Cardiac septum (tissue), 1 donor: ENCODE measurements at regions not wholly inside any gene's neighbourhood (a gene's known extent, or its start where the extent isn't known, plus 50 kb on each side); places are given as distances from the start of the nearest gene placed in this dataset.

ENCODE experiments used
- DNase-seq: peaks from one replicate; pipeline ENCODE4 v3.0.0-alpha.2; 2020; ENCODE audit warnings: low spot score
- intact Hi-C: fragments of 100-400 bp; cut with DNase I; formaldehyde crosslinking; loops from one replicate; pipeline ENCODE4 v1.14.0; 2022
- donor health status: DM: no; HTN: no; CAD: no.

DNA sequence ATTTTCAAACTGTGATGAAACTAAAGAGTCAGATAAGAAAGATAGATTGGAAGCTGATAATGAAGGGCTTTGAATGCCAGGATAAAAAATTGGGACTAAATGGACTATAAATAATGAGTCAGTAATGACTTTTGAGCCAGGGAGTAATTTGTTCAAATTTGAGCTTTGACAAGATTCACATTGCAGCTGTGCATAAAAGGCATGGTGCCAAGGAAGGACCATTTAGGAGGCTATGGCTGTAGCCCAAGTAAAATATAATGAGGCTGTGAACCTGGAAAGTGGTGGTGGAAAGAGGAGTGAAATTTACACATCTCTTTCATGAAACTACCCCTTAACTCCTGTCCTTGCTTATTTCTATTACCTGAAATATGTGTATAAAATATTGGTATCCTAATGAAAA, 218.5 kb downstream of the SLC6A15 start:
- intact Hi-C loops, result no loop called here
- no peak for DNase-seq

DNA sequence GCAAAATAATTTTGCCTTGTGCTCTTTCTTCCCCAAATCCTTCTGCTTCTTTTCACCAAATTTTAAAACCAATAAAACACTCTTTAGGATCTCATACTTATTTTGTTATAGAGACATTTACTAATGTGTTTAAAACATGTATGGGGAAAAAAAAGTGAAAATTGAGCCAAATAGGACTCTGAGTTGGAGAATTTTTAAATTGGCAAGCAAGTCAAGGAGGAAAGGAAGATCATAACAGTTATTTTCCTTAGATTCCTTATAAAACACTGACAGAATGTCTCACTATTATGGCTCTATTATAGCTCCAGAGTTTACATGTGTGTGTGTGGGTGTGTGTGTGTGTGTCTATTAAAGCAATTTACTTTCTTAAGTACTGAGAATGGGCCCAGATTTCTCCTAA, 220.5 kb downstream of the SLC6A15 start:
- no peak for DNase-seq
- intact Hi-C loops, result no loop called here

DNA sequence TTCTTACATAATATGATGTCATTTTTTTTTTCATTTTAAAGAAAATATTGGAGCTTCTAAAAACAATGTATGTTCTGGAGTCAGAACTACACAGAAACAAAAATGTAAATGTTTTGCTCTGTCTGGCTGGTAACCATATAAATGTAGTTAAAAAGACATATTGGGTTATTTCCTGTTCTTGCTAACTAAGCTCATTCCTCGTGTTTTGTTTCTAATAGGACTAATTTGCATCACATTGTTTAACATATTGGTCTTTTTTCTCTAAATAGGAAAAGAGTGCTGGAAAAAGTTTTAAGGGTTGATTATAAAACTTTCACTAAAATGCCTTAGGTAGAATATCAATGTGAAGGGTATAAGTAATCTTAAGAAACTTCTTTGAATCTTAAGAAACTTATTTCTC, 221.3 kb downstream of the SLC6A15 start:
- intact Hi-C loops, result no loop called here
- no peak for DNase-seq

DNA sequence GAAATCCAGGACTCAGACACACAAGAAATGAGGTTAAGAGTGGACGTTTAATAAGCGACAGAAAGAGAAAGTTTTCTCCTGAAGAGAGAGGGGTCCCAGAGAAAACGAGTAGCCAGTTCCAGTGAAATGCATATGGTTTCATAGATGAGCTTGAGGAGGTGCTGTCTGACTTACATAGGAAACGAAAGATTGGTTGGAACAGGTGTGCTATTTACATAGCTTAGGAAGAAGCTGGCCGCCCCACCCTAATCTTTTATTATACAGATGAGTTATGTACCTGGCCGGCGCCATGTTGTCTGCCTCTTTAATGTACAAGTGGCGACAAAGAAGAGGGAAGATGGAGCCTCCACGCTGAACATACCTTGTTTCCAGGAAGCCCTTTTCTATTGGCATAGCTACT, 223.0 kb downstream of the SLC6A15 start:
- no peak for DNase-seq
- intact Hi-C loops, result no loop called here

GRCh38 chr12:84685379-84685778, 227.2 kb downstream of the SLC6A15 start:
- no peak for DNase-seq
- intact Hi-C loops, result no loop called here

DNA sequence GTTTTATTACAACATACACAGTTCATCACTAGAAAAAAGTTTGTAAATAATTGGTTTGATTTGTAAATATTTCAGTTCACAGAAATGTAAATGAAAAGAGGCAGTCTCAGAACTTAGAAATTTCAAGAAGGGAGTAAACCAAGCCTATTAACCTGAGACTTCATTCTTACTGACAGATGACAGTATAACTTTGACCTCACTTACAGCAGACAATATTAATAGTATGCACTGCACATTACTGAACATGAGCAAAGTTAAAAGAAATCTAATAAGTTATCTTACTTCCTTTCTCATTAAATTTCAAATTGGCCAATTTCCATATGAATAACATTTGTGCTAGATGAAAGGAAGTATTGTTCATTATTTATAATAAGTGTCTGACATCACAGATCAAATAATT, 235.8 kb downstream of the SLC6A15 start:
- intact Hi-C loops, result no loop called here

GRCh38 chr12:84661786-84662185, 250.8 kb downstream of the SLC6A15 start:
- intact Hi-C loops, result no loop called here
- no peak for DNase-seq

More for the DNA sequence above, 235.8 kb downstream of the SLC6A15 start:
- no peak for DNase-seq

GRCh38 chr12:84660139-84660538, 252.5 kb downstream of the SLC6A15 start:
- intact Hi-C loops, result no loop called here
- no peak for DNase-seq

- intact Hi-C loops, result no loop called here
- no peak for DNase-seq
Observed at GRCh38 chr12:84658877-84659276, 253.7 kb downstream of the SLC6A15 start.

DNA sequence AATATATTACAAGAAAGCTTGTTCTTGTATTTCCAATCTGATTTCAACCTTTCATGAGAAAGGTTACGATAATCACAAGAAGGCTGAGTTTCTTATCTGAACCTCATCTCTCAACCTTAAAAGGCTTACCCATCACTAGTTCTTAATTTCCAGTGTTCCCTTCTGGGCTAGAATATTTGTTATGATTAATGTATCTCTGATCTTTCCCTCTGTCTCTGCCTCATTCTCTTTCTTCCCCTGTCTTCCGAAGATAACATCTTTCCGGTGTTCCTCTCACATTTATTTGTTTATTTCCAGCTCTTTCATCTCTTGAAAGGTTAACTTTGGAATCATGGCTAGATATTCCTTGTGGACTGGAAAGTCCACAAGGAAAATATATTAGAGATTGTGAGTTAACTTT, 255.9 kb downstream of the SLC6A15 start:
- DNase-seq, result no peak
- intact Hi-C loops, result no loop called here

DNA sequence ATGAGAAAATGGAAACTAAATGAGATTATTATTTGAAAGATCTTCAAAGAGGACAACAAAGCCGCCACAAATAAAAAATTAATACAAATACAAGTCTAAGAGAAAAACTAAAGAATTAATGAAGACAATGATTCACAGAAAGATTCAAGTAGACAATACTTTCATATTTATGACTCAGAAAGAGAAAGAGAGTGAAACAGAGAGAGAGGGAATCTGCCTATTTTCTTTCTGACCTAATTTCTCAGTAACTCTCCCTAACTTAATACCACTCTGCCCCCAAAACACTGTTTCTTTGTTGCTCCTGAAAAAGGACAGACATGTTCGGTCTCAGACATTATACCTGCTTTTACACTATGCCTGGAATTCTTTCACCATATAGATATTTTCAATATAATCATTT, 259.1 kb downstream of the SLC6A15 start:
- no peak for DNase-seq
- intact Hi-C loops, result no loop called here

DNA sequence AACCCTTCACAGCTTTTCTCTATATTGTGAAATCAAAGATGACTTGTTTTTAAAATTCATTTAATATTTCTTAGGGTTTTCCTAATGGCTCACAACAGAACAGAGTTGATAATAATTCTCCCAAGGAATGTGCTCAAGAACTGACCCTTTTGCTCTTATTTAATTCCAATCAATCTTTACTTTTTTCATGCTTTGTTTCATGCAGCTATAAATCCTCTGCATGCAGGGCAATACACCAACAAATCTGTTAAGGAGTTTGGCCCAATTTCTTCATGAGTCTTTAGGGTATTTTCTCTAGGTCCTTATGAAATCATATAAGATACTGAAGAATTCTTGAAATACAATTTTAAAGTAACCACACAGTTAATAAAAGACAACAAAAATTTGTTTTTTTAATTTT, 264.2 kb downstream of the SLC6A15 start:
- DNase-seq, result no peak
- intact Hi-C loops, result no loop called here

GRCh38 chr12:84644908-84645307, 267.7 kb downstream of the SLC6A15 start:
- DNase-seq, result no peak
- intact Hi-C loops, result no loop called here

DNA sequence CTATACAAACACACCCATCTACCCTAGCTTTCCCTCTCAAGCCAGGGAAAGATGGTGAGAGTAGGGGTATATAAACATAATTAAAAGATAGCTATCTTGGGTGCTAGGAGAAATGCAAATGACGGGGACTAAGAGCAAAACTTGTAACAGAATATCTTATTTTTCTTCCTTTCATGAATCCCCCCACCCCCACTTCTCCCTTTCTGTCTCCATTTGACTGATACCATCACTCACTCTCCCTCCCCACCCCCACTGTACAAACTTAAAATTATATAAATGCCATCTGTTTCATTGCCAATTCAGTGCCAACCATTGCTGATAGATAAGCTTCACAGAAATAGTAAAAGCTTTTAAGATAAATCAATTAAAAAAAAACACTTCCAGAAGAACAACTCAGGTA, 268.6 kb downstream of the SLC6A15 start:
- intact Hi-C loops, result no loop called here
- no peak for DNase-seq

DNA sequence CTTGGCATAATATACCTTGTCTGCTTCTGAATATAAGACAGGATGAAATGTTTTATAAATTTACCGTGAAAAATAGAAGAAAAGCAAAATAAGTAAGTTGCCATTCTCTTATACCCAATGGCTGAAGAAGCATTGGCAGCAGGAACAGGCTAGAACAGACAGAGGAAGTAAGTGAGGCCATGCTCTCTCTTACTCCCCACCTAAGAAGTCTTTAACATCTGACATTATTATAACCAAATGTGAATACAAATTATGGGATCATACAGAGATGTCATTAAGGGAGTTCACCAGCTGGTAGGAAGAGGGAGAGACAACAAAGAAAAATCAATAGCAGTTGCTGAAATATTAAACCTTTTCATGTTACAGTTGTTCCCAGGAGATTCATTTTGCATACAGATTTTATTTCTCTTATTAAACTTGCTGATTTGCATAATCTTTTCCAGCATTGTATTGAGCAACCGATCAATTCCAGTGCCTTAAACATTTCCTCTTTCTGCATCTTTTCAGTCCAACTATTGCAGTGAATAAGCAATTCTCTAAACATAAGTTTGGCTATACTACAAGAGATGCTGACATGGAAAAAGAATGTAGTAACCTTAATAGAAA, 270.6 kb downstream of the SLC6A15 start:
- intact Hi-C loops, result no loop called here
- no peak for DNase-seq

DNA sequence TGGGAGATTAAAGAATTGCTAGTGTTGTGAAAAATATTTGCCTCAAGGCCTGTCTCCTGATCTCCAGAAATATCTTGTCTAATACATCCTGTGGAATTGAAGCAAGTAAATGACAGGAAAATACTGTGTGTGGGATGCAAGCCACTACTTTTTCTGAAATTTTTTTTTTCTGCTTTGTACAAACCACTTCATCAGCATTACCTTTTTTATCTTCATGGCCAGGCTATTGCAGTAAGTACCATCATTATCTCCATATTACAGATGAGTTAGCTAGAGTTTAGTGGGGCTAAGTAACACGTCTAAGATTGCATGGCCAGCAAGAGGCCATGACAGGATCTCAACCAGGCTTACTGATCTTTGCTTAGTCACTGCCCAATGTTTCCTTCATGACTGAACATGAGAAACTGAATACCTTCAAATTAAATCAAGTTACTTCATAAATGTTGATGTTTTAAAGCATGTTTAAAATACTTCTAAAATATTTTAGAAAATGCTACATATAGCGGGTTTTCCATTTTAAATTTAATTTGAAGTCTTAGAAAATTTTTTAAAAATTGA, 273.7 kb downstream of the SLC6A15 start:
- DNase-seq, result no peak
- intact Hi-C loops, result no loop called here

GRCh38 chr12:84637926-84638325, 274.7 kb downstream of the SLC6A15 start:
- intact Hi-C loops, result no loop called here
- DNase-seq, result no peak

DNA sequence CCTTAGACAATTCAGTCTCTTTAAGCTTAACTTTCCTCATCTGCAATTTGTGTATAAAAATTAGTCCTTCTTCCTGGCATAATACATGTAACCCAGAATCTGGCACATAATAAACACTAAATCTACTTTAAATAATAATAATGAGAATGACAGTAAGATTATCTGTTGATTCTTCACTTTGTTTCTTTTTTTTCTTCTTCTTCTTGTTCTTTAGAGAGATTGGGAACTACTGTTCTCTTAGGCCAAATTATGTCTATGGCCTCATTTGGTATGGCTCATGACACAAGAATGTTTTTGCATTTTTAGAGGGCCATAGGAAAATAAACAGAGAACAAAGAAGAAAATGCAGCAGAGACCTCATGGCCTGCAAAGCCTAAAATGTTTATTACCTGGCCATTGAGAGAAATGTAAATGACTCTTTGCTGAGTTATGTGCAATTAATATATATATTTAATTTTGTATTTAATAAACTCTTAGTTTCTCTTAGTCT, 275.8 kb downstream of the SLC6A15 start:
- intact Hi-C loops, result no loop called here
- no peak for DNase-seq

DNA sequence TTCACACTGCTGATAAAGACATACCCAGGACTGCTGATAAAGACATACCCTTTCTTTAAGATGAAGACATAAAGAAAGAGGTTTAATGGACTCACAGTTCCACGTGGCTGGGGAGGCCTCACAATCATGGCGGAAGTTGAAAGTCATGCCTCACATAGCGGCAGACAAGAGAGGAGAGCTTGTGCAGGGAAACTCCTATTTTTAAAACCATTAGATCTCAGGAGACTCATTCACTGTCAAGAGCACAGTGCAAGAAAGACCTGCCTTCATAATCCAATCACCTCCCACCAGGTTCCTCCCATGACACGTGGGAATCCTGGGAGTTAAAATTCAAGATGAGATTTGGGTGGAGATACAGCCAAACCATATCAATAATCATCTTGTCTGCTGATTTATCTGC, 278.1 kb downstream of the SLC6A15 start:
- intact Hi-C loops, result no loop called here
- no peak for DNase-seq

DNA sequence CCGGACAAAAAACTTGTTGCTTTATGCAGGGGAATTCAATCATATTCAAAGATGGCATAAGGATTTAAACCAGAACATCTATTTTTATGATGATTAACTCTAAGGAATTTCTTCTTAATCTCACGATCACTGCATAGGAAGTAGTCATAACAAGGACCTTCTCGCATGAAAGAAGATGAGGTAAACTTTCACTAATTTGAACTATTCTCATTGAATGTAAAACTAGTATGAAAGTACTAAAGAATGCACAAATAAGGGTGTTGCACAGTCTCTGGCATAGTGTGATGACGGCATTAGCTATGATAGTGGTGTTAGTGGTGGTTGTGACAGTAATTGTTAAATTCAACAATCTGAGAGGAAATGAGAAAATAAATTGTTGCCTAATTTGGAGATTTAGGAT, 280.0 kb downstream of the SLC6A15 start:
- intact Hi-C loops, result no loop called here
- no peak for DNase-seq

- no peak for DNase-seq
- intact Hi-C loops, result no loop called here
Observed at GRCh38 chr12:84631020-84631419, 281.6 kb downstream of the SLC6A15 start.

DNA sequence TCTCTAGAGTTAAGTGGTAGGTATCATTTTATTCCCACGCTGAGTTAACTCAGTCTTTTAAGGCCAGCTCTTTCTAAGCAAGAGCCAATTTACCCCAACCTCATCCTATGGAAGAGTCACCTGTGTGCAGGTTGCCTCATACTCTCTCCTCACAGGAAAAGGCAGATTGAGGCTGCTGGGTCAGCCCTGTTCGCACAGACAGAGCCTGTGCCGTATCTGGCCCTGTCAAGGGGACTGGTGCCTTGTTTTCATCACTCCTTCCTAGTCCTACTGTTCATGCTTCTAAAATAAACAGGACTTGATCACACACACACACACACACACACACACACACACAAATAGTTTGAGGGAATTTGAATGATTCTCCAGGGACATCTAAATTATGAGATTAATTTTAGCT, 285.0 kb downstream of the SLC6A15 start:
- no peak for DNase-seq
- intact Hi-C loops, result no loop called here
